ENCODE measurements at regions not wholly inside any gene's neighbourhood (a gene's known extent, or its start where the extent isn't known, plus 50 kb on each side); places are given as distances from the start of the nearest gene placed in this dataset.

DNA sequence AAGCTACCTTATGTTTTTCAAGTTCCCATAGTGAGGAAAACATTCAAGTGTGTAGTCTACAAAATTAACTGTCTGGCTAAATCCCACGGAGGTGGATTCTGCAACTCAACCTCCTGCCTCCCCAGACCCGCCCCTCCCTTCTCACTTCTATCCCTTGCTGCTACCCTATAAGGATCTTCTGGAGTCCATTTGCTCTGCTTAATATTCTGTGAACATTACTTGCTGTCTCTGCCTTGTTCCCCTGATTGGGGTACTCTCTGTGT, 163.2 kb downstream of the KCNE4 start:
- no peak for TF ChIP-seq POLR2A (IDR thresholded peaks at IDR 0.05)
- TF ChIP-seq, protein P1, sequence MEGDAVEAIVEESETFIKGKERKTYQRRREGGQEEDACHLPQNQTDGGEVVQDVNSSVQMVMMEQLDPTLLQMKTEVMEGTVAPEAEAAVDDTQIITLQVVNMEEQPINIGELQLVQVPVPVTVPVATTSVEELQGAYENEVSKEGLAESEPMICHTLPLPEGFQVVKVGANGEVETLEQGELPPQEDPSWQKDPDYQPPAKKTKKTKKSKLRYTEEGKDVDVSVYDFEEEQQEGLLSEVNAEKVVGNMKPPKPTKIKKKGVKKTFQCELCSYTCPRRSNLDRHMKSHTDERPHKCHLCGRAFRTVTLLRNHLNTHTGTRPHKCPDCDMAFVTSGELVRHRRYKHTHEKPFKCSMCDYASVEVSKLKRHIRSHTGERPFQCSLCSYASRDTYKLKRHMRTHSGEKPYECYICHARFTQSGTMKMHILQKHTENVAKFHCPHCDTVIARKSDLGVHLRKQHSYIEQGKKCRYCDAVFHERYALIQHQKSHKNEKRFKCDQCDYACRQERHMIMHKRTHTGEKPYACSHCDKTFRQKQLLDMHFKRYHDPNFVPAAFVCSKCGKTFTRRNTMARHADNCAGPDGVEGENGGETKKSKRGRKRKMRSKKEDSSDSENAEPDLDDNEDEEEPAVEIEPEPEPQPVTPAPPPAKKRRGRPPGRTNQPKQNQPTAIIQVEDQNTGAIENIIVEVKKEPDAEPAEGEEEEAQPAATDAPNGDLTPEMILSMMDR (IDR thresholded peaks at IDR 0.05), result no peak
- intact Hi-C loops (cut with DNase I; ENCODE audit: low total_unique reads), result no loop called here
- no peak overlapping the region for H3K4me3 ChIP-seq (ENCODE audit: low read depth, poor library complexity, severe bottlenecking)
- no peak for DNase-seq (ENCODE audit: low spot score in 2 of 2)
- WGBS, 2 donors, result 46 to 50% methylated on average over 2 of the region's 2 CpGs

GRCh38 chr2:223217373-223217772, 165.4 kb downstream of the KCNE4 start:
- DNase-seq (ENCODE audit: low spot score in 2 of 2), result no peak
- TF ChIP-seq POLR2A (IDR thresholded peaks at IDR 0.05), result no peak
- TF ChIP-seq, protein P1 (IDR thresholded peaks at IDR 0.05), result no peak
- no peak overlapping the region for H3K4me3 ChIP-seq (ENCODE audit: low read depth, poor library complexity, severe bottlenecking)
- intact Hi-C loops (cut with DNase I; ENCODE audit: low total_unique reads), result no loop called here

- no peak for DNase-seq (ENCODE audit: low spot score in 2 of 2)
- intact Hi-C loops (cut with DNase I; ENCODE audit: low total_unique reads), result no loop called here
- H3K4me3 ChIP-seq (ENCODE audit: low read depth, poor library complexity, severe bottlenecking), result no peak overlapping the region
- 72 to 87% methylated on average over 2 of the region's 2 CpGs for WGBS, 2 donors
- TF ChIP-seq POLR2A (IDR thresholded peaks at IDR 0.05), result no peak
- TF ChIP-seq, protein P1 (IDR thresholded peaks at IDR 0.05), result no peak
These were observed 166.7 kb downstream of the KCNE4 start for GRCh38 chr2:223218587-223219178.

DNA sequence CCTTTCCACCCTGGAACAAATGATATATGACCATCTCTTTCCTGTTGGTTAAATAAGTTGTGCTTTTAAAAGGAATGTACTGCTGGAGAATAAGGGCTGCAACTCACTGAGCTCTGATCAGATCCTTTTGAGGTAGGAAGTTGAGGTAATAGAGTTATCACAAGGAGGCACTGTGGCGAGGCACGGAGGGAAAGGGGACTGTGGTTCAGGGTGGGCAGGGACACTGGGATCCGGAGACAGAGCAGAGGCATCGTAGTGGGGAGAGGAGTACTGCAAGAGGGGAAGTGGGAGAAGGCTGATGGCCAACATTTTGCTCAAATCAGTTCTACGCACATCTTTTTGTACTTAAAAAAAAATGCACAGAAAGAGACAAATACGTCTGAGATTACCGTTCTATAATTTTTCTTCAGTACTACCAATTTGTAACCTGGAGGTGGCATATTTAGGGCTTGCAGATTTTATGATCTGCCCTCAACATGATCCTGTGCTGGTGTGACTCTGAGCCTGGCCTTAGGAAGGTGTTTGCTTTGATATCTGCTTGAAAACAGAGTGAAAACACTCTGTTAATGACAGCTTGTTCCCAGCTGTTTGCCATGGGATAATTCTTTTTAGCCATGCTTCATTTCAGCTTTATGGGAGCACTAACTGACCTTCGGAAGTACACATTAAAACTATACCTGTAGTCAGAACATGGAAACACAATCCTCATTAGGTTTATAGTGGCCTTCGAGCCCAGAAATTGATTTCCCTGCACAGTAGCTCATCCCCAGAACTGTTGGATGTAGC, 168.1 kb downstream of the KCNE4 start:
- intact Hi-C loops (cut with DNase I; ENCODE audit: low total_unique reads), result no loop called here
- H3K4me3 ChIP-seq (ENCODE audit: low read depth, poor library complexity, severe bottlenecking), result no peak overlapping the region
- TF ChIP-seq, protein P1 (IDR thresholded peaks at IDR 0.05), result no peak
- TF ChIP-seq POLR2A (IDR thresholded peaks at IDR 0.05), result no peak
- 72 to 79% methylated on average over 9 of the region's 9 CpGs for WGBS, 2 donors
- no peak for DNase-seq (ENCODE audit: low spot score in 2 of 2)

- no peak for TF ChIP-seq POLR2A (IDR thresholded peaks at IDR 0.05)
- TF ChIP-seq, protein P1 (IDR thresholded peaks at IDR 0.05), result no peak
- DNase-seq (ENCODE audit: low spot score in 2 of 2), result no peak
- intact Hi-C loops (cut with DNase I; ENCODE audit: low total_unique reads), result no loop called here
- WGBS, 2 donors, result 31 to 33% methylated on average over 1 of the region's 1 CpG
- H3K4me3 ChIP-seq (ENCODE audit: low read depth, poor library complexity, severe bottlenecking), result no peak overlapping the region
These were observed 168.6 kb downstream of the KCNE4 start for GRCh38 chr2:223220658-223220925.
